H1 (cell line): ENCODE measurements at regions not wholly inside any gene's neighbourhood (a gene's known extent, or its start where the extent isn't known, plus 50 kb on each side); places are given as distances from the start of the nearest gene placed in this dataset.

ENCODE experiments used
- ATF2 ChIP-seq: IDR thresholded peaks from 2 replicates; pipeline ENCODE4 v1.6.1; 2012; ENCODE audit warnings: low read length, inconsistent platforms
- JUND ChIP-seq: IDR thresholded peaks from 2 replicates; pipeline ENCODE4 v1.6.1; 2011; ENCODE audit warnings: mild to moderate bottlenecking, improper control_type of control experiment, low read length
- SIRT6 ChIP-seq: IDR thresholded peaks from one replicate; pipeline ENCODE4 v1.7.1; 2012; ENCODE audit warnings: low read length, inconsistent platforms

DNA sequence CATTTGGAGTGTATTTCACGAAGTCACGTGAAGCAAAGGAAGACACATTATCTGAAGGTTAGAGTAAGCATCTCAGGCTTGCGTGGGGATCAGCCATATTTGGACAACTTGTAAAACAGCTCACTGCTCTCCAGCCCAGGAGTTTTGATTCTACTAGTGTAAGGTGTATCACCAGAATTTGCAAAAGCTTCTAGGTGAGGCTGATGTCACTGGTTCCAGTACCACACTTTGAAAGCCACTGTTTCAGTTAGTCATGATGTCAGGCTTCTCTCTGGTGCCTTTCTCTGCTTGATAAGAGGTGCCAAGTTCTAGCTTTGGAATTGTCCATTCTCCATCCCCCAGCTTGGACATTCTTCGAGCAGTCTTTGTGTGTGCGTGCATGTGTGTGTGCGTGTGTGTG lies 62.3 kb downstream of the TMSB4Y start (continued):
- TF ChIP-seq ATF2: no peak
- TF ChIP-seq JUND: no peak
- TF ChIP-seq SIRT6: no peak
- TF ChIP-seq, all 59 proteins: peak for 0
